ENCODE measurements at regions not wholly inside any gene's neighbourhood (a gene's known extent, or its start where the extent isn't known, plus 50 kb on each side); places are given as distances from the start of the nearest gene placed in this dataset.

- TF ChIP-seq, protein P1, sequence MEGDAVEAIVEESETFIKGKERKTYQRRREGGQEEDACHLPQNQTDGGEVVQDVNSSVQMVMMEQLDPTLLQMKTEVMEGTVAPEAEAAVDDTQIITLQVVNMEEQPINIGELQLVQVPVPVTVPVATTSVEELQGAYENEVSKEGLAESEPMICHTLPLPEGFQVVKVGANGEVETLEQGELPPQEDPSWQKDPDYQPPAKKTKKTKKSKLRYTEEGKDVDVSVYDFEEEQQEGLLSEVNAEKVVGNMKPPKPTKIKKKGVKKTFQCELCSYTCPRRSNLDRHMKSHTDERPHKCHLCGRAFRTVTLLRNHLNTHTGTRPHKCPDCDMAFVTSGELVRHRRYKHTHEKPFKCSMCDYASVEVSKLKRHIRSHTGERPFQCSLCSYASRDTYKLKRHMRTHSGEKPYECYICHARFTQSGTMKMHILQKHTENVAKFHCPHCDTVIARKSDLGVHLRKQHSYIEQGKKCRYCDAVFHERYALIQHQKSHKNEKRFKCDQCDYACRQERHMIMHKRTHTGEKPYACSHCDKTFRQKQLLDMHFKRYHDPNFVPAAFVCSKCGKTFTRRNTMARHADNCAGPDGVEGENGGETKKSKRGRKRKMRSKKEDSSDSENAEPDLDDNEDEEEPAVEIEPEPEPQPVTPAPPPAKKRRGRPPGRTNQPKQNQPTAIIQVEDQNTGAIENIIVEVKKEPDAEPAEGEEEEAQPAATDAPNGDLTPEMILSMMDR (IDR thresholded peaks at IDR 0.05) = no peak
- no peak for TF ChIP-seq POLR2A (IDR thresholded peaks at IDR 0.05)
Measured at GRCh38 chr21:27422435-27422834, 455.5 kb upstream of the ADAMTS5 start.

Measured in uterus (tissue), 2 donors.